ENCODE measurements at regions not wholly inside any gene's neighbourhood (a gene's known extent, or its start where the extent isn't known, plus 50 kb on each side); places are given as distances from the start of the nearest gene placed in this dataset.
A peak's percentile ranks its signal among the peaks of the same experiment; 100 is the strongest.

GRCh38 chr1:63042278-63042677, 258.3 kb downstream of the ATG4C start:
- DNase-seq, result no peak

GRCh38 chr1:63046539-63046938, 262.6 kb downstream of the ATG4C start:
- DNase-seq, result no peak

- DNase-seq, result no peak
Measured at GRCh38 chr1:63049135-63049534, 265.2 kb downstream of the ATG4C start.

GRCh38 chr1:63051356-63051755, 267.4 kb downstream of the ATG4C start:
- DNase-seq, result no peak

- DNase-seq, result no peak
Measured at GRCh38 chr1:63051886-63052285, 268.0 kb downstream of the ATG4C start.

GRCh38 chr1:63054184-63054583, 268.2 kb upstream of the FOXD3 start:
- no peak for DNase-seq

GRCh38 chr1:63063367-63063766, 259.0 kb upstream of the FOXD3 start:
- peak in 2 of 4 experiments; percentile 2 to 4 for DNase-seq

GRCh38 chr1:63064135-63064534, 258.2 kb upstream of the FOXD3 start:
- no peak for DNase-seq

- DNase-seq, result no peak
Measured at GRCh38 chr1:63068626-63069025, 253.7 kb upstream of the FOXD3 start.

- no peak for DNase-seq
Measured at GRCh38 chr1:63069214-63069613, 253.2 kb upstream of the FOXD3 start.

- no peak for DNase-seq
Measured at GRCh38 chr1:63073309-63074306, 248.8 kb upstream of the FOXD3 start.

GRCh38 chr1:63074321-63074720, 248.0 kb upstream of the FOXD3 start:
- DNase-seq, result no peak

GRCh38 chr1:63082766-63083165, 239.6 kb upstream of the FOXD3 start:
- no peak for DNase-seq

- DNase-seq, result no peak
Measured at GRCh38 chr1:63087966-63088365, 234.4 kb upstream of the FOXD3 start.

GRCh38 chr1:63099188-63099587, 223.2 kb upstream of the FOXD3 start:
- DNase-seq, result no peak

- no peak for DNase-seq
Measured at GRCh38 chr1:63101336-63101735, 221.0 kb upstream of the FOXD3 start.

- DNase-seq, result no peak
Measured at GRCh38 chr1:63103682-63104081, 218.7 kb upstream of the FOXD3 start.

- DNase-seq, result no peak
Measured at GRCh38 chr1:63107066-63107465, 215.3 kb upstream of the FOXD3 start.

- no peak for DNase-seq
Measured at GRCh38 chr1:63108206-63108605, 214.2 kb upstream of the FOXD3 start.

GRCh38 chr1:63112155-63112900, 210.0 kb upstream of the FOXD3 start:
- no peak for DNase-seq

GRCh38 chr1:63115527-63115926, 206.8 kb upstream of the FOXD3 start:
- DNase-seq, result no peak

GRCh38 chr1:63116016-63116415, 206.4 kb upstream of the FOXD3 start:
- DNase-seq, result peak; percentile 4 to 34 (median 24)

- no peak for DNase-seq
Measured at GRCh38 chr1:63119575-63120155, 202.7 kb upstream of the FOXD3 start.

All from suppressor macrophage (primary cell).